Stomach (tissue), 4 donors: ENCODE measurements at regions not wholly inside any gene's neighbourhood (a gene's known extent, or its start where the extent isn't known, plus 50 kb on each side); places are given as distances from the start of the nearest gene placed in this dataset.

Source experiments
- EP300 ChIP-seq: sonication (generic); formaldehyde crosslinking; IDR thresholded peaks from one replicate; pipeline ENCODE4 v1.6.1; 2017; ENCODE audit warnings: antibody characterized with exemption
- POLR2A ChIP-seq, 4 donors: fragments of 450-650 bp; IDR thresholded peaks; one replicate each; pipeline ENCODE4 v1.6.1; 2016; ENCODE audit warnings: antibody characterized with exemption in 4 of 4, control low read depth in 2 of 4, mild to moderate bottlenecking in 1 of 4, moderate library complexity in 1 of 4
- POLR2AphosphoS5 ChIP-seq, 3 donors: sonication (generic); formaldehyde crosslinking; IDR thresholded peaks; one replicate each; pipeline ENCODE4 v1.6.1; 2016; ENCODE audit warnings: antibody characterized with exemption in 3 of 3
- TF ChIP-seq, protein P1 (sequence below), 7 experiments: fragments of 450-650 bp in 4 of 7; fragments of 200-600 bp in 3 of 7; sonication (generic) in 3 of 7; IDR thresholded peaks; one replicate each; pipeline ENCODE4 v1.5.1; 2016 to 2019; ENCODE audit warnings: antibody characterized with exemption in 7 of 7, control low read depth in 2 of 7, mild to moderate bottlenecking in 1 of 7

GRCh38 chr6:130514712-130515111, 148.9 kb downstream of the TMEM200A start:
- TF ChIP-seq, protein P1, sequence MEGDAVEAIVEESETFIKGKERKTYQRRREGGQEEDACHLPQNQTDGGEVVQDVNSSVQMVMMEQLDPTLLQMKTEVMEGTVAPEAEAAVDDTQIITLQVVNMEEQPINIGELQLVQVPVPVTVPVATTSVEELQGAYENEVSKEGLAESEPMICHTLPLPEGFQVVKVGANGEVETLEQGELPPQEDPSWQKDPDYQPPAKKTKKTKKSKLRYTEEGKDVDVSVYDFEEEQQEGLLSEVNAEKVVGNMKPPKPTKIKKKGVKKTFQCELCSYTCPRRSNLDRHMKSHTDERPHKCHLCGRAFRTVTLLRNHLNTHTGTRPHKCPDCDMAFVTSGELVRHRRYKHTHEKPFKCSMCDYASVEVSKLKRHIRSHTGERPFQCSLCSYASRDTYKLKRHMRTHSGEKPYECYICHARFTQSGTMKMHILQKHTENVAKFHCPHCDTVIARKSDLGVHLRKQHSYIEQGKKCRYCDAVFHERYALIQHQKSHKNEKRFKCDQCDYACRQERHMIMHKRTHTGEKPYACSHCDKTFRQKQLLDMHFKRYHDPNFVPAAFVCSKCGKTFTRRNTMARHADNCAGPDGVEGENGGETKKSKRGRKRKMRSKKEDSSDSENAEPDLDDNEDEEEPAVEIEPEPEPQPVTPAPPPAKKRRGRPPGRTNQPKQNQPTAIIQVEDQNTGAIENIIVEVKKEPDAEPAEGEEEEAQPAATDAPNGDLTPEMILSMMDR (IDR thresholded peaks at IDR 0.05): no peak
- TF ChIP-seq EP300: no peak
- TF ChIP-seq POLR2AphosphoS5 (IDR thresholded peaks at IDR 0.05): no peak
- no peak for TF ChIP-seq POLR2A (IDR thresholded peaks at IDR 0.05)
